ENCODE measurements at regions not wholly inside any gene's neighbourhood (a gene's known extent, or its start where the extent isn't known, plus 50 kb on each side); places are given as distances from the start of the nearest gene placed in this dataset.
"Not testable (repeated sequence)": the region's sequence is repeated elsewhere in the genome, so short reads cannot be mapped to it uniquely, and the experiment has no call there.

- DNase-seq (ENCODE audit: low read depth in 2 of 2), result no peak
These were observed 508.6 kb upstream of the EPHA5 start for GRCh38 chr4:66178906-66179305.

GRCh38 chr4:66169341-66169740 lies 499.1 kb upstream of the EPHA5 start:
- no peak for DNase-seq (ENCODE audit: low read depth in 2 of 2)

DNA sequence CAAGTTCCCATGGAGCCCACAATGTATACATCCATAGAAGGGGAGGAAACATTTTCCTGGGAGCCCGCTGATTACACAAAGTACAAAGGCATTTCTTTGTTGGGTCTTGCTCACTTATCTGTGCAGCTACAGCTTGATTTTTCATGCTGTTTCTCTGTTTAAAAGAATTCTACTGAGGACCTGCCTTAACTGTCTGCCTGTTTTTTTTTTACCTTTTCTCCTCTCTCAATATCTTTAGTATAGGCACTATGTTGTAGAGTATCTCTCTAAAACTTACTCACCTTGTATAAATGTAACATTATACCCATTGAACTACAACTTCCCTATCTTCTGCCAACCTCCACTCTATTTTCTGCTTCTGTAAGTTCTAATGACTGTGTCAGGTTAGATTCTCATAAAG lies 494.6 kb upstream of the EPHA5 start:
- no peak for DNase-seq (ENCODE audit: low read depth in 2 of 2)

- no peak for DNase-seq (ENCODE audit: low read depth in 2 of 2)
These were observed 490.3 kb upstream of the EPHA5 start for GRCh38 chr4:66160606-66161005.

GRCh38 chr4:66157594-66157993 lies 487.3 kb upstream of the EPHA5 start:
- no peak for DNase-seq (ENCODE audit: low read depth in 2 of 2)

DNA sequence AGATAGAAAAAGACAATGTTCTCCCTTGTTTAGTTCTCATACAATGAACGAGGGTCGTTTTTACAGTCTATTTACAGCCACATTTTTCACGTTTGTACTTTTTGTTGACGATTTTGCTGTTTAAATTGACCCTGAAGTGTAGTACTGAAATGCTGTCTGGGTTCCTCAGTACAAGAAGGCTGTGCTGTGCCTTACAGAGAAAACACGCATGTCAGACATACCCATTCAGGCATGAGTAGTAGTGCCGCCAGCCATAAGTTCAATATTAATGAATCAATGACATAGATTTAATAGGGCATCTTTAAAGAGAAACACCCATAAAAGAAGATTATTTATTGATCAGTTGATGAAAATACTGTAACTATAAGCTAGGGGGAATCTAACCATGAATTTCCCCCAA lies 459.8 kb upstream of the EPHA5 start:
- no peak for DNase-seq (ENCODE audit: low read depth in 2 of 2)

DNA sequence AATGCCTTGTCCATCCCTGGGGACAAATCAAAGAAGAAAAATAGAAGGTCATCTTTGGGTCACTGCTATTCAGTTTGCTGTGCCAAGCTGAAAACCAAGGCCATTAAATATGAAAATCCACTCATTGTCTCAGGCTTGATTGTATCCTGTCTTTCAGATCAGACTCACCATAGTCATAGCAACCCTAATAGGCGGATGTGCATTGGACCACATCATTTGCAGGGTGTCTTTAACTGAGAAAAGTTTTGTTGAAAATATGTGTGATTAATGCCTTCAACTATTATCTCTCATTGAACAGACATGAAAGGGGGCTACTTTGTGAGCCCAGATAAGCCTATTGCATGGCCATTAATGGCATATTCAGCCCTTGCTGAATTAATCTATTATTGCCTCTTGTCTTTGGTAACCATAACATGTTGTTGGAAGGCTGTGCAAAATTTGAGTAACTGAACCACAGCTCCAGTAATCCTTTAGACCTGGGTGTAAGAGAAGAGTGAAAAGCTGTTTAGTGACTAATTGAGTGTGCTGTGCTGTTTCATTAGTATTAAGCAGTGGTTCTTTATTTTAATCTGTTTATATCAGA lies 453.6 kb upstream of the EPHA5 start:
- no peak for DNase-seq (ENCODE audit: low read depth in 2 of 2)

GRCh38 chr4:66123190-66123589 lies 452.9 kb upstream of the EPHA5 start:
- DNase-seq (ENCODE audit: low read depth in 2 of 2), result no peak

- DNase-seq (ENCODE audit: low read depth in 2 of 2), result not testable (repeated sequence)
These were observed 444.9 kb upstream of the EPHA5 start for GRCh38 chr4:66115231-66115630.

GRCh38 chr4:66108898-66109297 lies 438.6 kb upstream of the EPHA5 start:
- DNase-seq (ENCODE audit: low read depth in 2 of 2), result no peak

GRCh38 chr4:66097218-66097617 lies 426.9 kb upstream of the EPHA5 start:
- DNase-seq (ENCODE audit: low read depth in 2 of 2), result no peak

- DNase-seq (ENCODE audit: low read depth in 2 of 2), result no peak
These were observed 424.8 kb upstream of the EPHA5 start for GRCh38 chr4:66095065-66095464.

- DNase-seq (ENCODE audit: low read depth in 2 of 2), result no peak
These were observed 423.8 kb upstream of the EPHA5 start for GRCh38 chr4:66094070-66094469.

DNA sequence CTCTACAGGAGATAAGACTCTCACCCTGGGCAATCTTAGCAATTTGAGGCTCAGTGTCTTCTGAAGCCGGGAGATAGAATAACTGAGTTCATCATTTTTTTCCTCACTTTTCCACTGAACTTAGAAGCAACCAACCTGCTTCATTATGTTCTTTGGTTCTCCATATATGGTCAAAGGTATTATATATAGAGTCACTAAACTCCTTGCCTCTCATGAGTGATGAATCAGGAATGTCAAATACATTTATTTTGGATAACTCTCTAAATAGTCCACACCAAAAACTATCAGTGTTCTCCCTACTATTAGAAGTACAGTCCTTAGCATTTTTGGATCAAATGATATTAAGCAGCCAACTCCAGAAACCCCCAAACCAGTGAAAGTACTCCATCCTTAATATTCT lies 421.5 kb upstream of the EPHA5 start:
- DNase-seq (ENCODE audit: low read depth in 2 of 2), result no peak

DNA sequence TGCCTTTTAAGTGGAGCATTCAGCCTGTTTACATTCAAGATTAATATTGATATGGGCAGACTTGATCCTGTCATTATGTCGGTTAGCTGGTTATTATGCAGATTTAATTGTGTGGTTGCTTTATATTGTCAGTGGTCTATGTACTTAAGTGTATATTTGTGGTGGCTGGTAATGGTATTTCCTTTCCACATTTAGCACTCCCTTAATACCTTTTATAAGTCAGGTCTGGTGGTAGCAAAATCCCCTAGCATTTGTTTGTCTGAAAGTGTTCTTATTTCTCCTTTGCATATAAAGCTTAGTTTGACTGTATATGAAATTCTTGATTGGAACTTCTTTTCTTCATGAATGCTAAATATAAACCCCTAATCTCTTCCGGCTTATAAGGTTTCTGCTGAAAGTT lies 403.7 kb upstream of the EPHA5 start:
- DNase-seq (ENCODE audit: low read depth in 2 of 2), result no peak

DNA sequence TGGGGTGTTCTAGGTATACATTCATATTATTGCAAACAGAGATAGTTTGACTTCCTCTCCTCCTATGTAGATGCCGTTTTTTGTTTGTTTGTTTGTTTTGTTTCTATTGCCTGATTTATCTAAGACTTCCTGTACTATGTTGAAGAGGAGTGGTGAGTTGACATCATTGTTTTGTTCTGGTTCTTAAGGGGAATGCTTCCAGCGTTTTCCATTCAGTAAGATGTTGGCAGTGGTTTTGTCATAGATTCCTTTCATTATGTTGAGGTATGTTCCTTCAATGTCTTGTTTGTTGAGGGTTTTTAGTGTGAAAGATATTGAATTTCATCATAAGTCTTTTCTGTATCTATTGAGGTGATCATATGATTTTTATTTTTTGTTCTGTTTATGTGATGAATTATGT lies 401.6 kb upstream of the EPHA5 start:
- no peak for DNase-seq (ENCODE audit: low read depth in 2 of 2)

- DNase-seq (ENCODE audit: low read depth in 2 of 2), result no peak
These were observed 392.6 kb upstream of the EPHA5 start for GRCh38 chr4:66062921-66063320.

- no peak for DNase-seq (ENCODE audit: low read depth in 2 of 2)
These were observed 391.8 kb upstream of the EPHA5 start for GRCh38 chr4:66062044-66062443.

- DNase-seq (ENCODE audit: low read depth in 2 of 2), result no peak
These were observed 389.3 kb upstream of the EPHA5 start for GRCh38 chr4:66059556-66059955.

- DNase-seq (ENCODE audit: low read depth in 2 of 2), result no peak
These were observed 388.8 kb upstream of the EPHA5 start for GRCh38 chr4:66059136-66059535.

GRCh38 chr4:66055999-66056398 lies 385.7 kb upstream of the EPHA5 start:
- no peak for DNase-seq (ENCODE audit: low read depth in 2 of 2)

DNA sequence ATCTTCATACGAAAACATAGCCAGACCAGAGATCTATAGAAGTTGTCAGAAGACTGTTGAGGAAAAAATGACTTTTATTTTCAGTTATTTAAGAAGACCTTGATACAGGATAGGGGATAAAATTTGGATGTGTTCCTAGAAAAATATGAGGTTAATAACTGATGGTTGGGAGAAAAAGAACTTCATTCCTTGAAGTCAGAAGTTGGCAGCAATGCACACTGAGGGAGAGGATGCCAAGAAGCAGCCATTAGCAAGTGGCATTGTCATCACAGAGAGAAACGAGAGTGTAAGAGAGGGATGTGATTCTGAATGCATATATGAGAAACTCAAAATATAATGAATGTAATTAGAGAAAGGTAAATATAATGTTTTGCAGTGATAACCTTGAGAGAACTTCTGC lies 382.1 kb upstream of the EPHA5 start:
- no peak for DNase-seq (ENCODE audit: low read depth in 2 of 2)

GRCh38 chr4:66048861-66049260 lies 378.6 kb upstream of the EPHA5 start:
- no peak for DNase-seq (ENCODE audit: low read depth in 2 of 2)

- DNase-seq (ENCODE audit: low read depth in 2 of 2), result no peak
These were observed 375.6 kb upstream of the EPHA5 start for GRCh38 chr4:66045913-66046312.

GRCh38 chr4:66035701-66036100 lies 365.4 kb upstream of the EPHA5 start:
- DNase-seq (ENCODE audit: low read depth in 2 of 2), result no peak

Data from stimulated activated CD8-positive, alpha-beta memory T cell treated with anti-CD3 and anti-CD28 coated beads, Interleukin-7, amount 100 ng/mL, for 1 hour (primary cell).